ENCODE measurements at regions not wholly inside any gene's neighbourhood (a gene's known extent, or its start where the extent isn't known, plus 50 kb on each side); places are given as distances from the start of the nearest gene placed in this dataset.

- Histone ChIP-seq H3K27ac (ENCODE audit: low read depth, low read length) (no peak overlapping the region), H3K27me3 (ENCODE audit: control insufficient read depth in 5 of 5, insufficient read depth in 4 of 5, low read length in 5 of 5) (peaks cover 0 to 8% (median under 1%) of the 10 kb centered on the region in 5 donors), H3K9me3 (ENCODE audit: control insufficient read depth in 5 of 5, low read length in 5 of 5) (no peaks in the 10 kb centered on the region), H3K36me3 (ENCODE audit: control insufficient read depth in 5 of 5, insufficient read depth in 5 of 5, low read length in 5 of 5) (no peaks in the 10 kb centered on the region), H3K4me3 (ENCODE audit: low read depth in 1 of 5, low read length in 5 of 5) (no peak overlapping the region), H3K9ac (ENCODE audit: low read length in 5 of 5) (no peak overlapping the region), H3K4me1 (ENCODE audit: control insufficient read depth in 5 of 5, insufficient read depth in 5 of 5, low read length in 5 of 5) (no peaks in the 10 kb centered on the region)
Observed at GRCh38 chr20:39133201-39133600, 171.1 kb downstream of the DHX35 start.

GRCh38 chr20:39132511-39132910 is 170.4 kb downstream of the DHX35 start:
- Histone ChIP-seq H3K27me3 (ENCODE audit: control insufficient read depth in 5 of 5, insufficient read depth in 4 of 5, low read length in 5 of 5) (peaks cover 0 to 4% (median 0%) of the 10 kb centered on the region in 5 donors), H3K27ac (ENCODE audit: low read depth, low read length) (no peak overlapping the region), H3K4me3 (ENCODE audit: low read depth in 1 of 5, low read length in 5 of 5) (no peak overlapping the region), H3K36me3 (ENCODE audit: control insufficient read depth in 5 of 5, insufficient read depth in 5 of 5, low read length in 5 of 5) (no peaks in the 10 kb centered on the region), H3K9ac (ENCODE audit: low read length in 5 of 5) (no peak overlapping the region), H3K4me1 (ENCODE audit: control insufficient read depth in 5 of 5, insufficient read depth in 5 of 5, low read length in 5 of 5) (no peaks in the 10 kb centered on the region), H3K9me3 (ENCODE audit: control insufficient read depth in 5 of 5, low read length in 5 of 5) (no peaks in the 10 kb centered on the region)

GRCh38 chr20:39132093-39132492 is 169.9 kb downstream of the DHX35 start:
- H3K9ac ChIP-seq (ENCODE audit: low read length in 5 of 5), result no peak overlapping the region
- H3K36me3 ChIP-seq (ENCODE audit: control insufficient read depth in 5 of 5, insufficient read depth in 5 of 5, low read length in 5 of 5), result no peaks in the 10 kb centered on the region
- H3K27me3 ChIP-seq (ENCODE audit: control insufficient read depth in 5 of 5, insufficient read depth in 4 of 5, low read length in 5 of 5), result peaks cover 0 to 2% (median 0%) of the 10 kb centered on the region in 5 donors
- H3K4me1 ChIP-seq (ENCODE audit: control insufficient read depth in 5 of 5, insufficient read depth in 5 of 5, low read length in 5 of 5), result no peaks in the 10 kb centered on the region
- no peak overlapping the region for H3K27ac ChIP-seq (ENCODE audit: low read depth, low read length)
- no peaks in the 10 kb centered on the region for H3K9me3 ChIP-seq (ENCODE audit: control insufficient read depth in 5 of 5, low read length in 5 of 5)
- H3K4me3 ChIP-seq (ENCODE audit: low read depth in 1 of 5, low read length in 5 of 5), result no peak overlapping the region

DNA sequence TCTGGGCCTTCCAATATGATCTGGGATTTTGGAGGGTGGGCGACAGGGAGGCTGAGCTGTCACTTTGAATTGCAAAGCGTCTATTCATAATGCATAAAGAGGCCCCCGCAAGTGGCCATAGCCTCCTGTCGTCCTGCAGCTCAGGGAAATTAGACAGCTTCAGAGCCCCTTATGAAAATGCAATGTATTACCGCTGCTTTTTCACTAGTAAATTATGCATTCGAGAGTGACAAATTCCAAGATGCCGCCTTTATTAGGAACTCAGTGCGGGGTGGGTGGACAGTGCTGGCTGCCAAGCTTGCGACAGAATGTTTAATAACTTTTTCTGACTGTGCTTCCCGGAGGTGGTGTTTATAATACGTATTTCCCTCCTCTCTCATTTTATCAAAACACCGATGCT is 168.5 kb downstream of the DHX35 start:
- no peak overlapping the region for H3K9ac ChIP-seq (ENCODE audit: low read length in 5 of 5)
- H3K9me3 ChIP-seq (ENCODE audit: control insufficient read depth in 5 of 5, low read length in 5 of 5), result peaks cover 0 to 2% (median 0%) of the 10 kb centered on the region in 5 donors
- no peak overlapping the region for H3K27ac ChIP-seq (ENCODE audit: low read depth, low read length)
- H3K27me3 ChIP-seq (ENCODE audit: control insufficient read depth in 5 of 5, insufficient read depth in 4 of 5, low read length in 5 of 5), result peaks cover 0 to 2% (median 0%) of the 10 kb centered on the region in 5 donors
- H3K36me3 ChIP-seq (ENCODE audit: control insufficient read depth in 5 of 5, insufficient read depth in 5 of 5, low read length in 5 of 5), result no peaks in the 10 kb centered on the region
- no peak overlapping the region for H3K4me3 ChIP-seq (ENCODE audit: low read depth in 1 of 5, low read length in 5 of 5)
- no peaks in the 10 kb centered on the region for H3K4me1 ChIP-seq (ENCODE audit: control insufficient read depth in 5 of 5, insufficient read depth in 5 of 5, low read length in 5 of 5)

GRCh38 chr20:39129523-39129922 is 167.4 kb downstream of the DHX35 start:
- no peak overlapping the region for H3K27ac ChIP-seq (ENCODE audit: low read depth, low read length)
- H3K4me3 ChIP-seq (ENCODE audit: low read depth in 1 of 5, low read length in 5 of 5), result no peak overlapping the region
- no peak overlapping the region for H3K9ac ChIP-seq (ENCODE audit: low read length in 5 of 5)
- peaks cover 0 to 6% (median 4%) of the 10 kb centered on the region in 5 donors for H3K9me3 ChIP-seq (ENCODE audit: control insufficient read depth in 5 of 5, low read length in 5 of 5)
- H3K27me3 ChIP-seq (ENCODE audit: control insufficient read depth in 5 of 5, insufficient read depth in 4 of 5, low read length in 5 of 5), result peaks cover 0 to 2% (median 0%) of the 10 kb centered on the region in 5 donors
- H3K4me1 ChIP-seq (ENCODE audit: control insufficient read depth in 5 of 5, insufficient read depth in 5 of 5, low read length in 5 of 5), result no peaks in the 10 kb centered on the region
- no peaks in the 10 kb centered on the region for H3K36me3 ChIP-seq (ENCODE audit: control insufficient read depth in 5 of 5, insufficient read depth in 5 of 5, low read length in 5 of 5)

GRCh38 chr20:39124064-39124463 is 161.9 kb downstream of the DHX35 start:
- H3K4me1 ChIP-seq (ENCODE audit: control insufficient read depth in 5 of 5, insufficient read depth in 5 of 5, low read length in 5 of 5), result no peaks in the 10 kb centered on the region
- no peak overlapping the region for H3K4me3 ChIP-seq (ENCODE audit: low read depth in 1 of 5, low read length in 5 of 5)
- peaks cover 4 to 22% (median 20%) of the 10 kb centered on the region in 5 donors for H3K27me3 ChIP-seq (ENCODE audit: control insufficient read depth in 5 of 5, insufficient read depth in 4 of 5, low read length in 5 of 5)
- H3K27ac ChIP-seq (ENCODE audit: low read depth, low read length), result no peak overlapping the region
- no peaks in the 10 kb centered on the region for H3K36me3 ChIP-seq (ENCODE audit: control insufficient read depth in 5 of 5, insufficient read depth in 5 of 5, low read length in 5 of 5)
- H3K9ac ChIP-seq (ENCODE audit: low read length in 5 of 5), result no peak overlapping the region
- peaks cover 0 to 6% (median 4%) of the 10 kb centered on the region in 5 donors for H3K9me3 ChIP-seq (ENCODE audit: control insufficient read depth in 5 of 5, low read length in 5 of 5)

DNA sequence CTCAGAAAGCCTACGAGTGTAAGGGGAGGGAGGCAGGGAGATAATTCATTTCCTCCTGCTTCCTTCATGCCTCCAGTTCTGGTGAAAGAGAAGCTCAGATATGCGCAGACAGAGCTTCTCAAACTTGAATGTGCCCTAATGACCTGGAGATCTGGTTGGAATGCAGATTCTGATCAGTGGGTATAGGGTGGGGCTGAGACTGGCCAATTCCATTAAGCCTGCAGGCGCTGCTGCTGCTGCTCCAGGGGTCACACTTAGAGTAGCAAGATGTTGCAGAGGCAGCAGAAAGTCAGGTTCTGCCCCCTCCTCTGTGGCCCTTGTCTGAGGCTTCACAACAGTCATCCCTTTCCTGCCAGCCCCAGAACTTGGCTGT is 161.0 kb downstream of the DHX35 start:
- Histone ChIP-seq H3K4me1 (ENCODE audit: control insufficient read depth in 5 of 5, insufficient read depth in 5 of 5, low read length in 5 of 5) (no peaks in the 10 kb centered on the region), H3K9me3 (ENCODE audit: control insufficient read depth in 5 of 5, low read length in 5 of 5) (peaks cover 0 to 6% (median 4%) of the 10 kb centered on the region in 5 donors), H3K27me3 (ENCODE audit: control insufficient read depth in 5 of 5, insufficient read depth in 4 of 5, low read length in 5 of 5) (peaks cover 4 to 22% (median 20%) of the 10 kb centered on the region in 5 donors), H3K36me3 (ENCODE audit: control insufficient read depth in 5 of 5, insufficient read depth in 5 of 5, low read length in 5 of 5) (no peaks in the 10 kb centered on the region), H3K27ac (ENCODE audit: low read depth, low read length) (no peak overlapping the region), H3K9ac (ENCODE audit: low read length in 5 of 5) (no peak overlapping the region), H3K4me3 (ENCODE audit: low read depth in 1 of 5, low read length in 5 of 5) (no peak overlapping the region)

DNA sequence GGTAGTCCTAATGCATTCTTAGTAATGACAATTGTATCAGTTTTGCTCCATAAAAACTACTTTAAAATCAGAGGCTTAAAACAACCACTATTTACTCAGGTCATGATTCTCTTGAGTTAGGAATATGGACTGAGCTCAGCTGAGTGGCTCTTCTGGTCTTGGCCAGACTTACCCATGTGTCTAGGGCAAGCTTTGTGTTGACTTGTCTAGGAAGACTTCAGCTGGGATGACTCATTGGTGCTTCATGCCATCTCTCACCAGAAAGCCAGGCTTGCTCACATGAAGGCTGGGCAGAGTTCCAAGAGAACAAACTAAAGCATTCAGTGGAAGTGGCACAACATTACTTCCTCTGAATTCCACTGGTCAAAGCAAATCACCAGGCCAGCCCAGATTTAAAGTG is 155.3 kb downstream of the DHX35 start:
- Histone ChIP-seq H3K27ac (ENCODE audit: low read depth, low read length) (no peak overlapping the region), H3K27me3 (ENCODE audit: control insufficient read depth in 5 of 5, insufficient read depth in 4 of 5, low read length in 5 of 5) (peaks cover 4 to 14% (median 9%) of the 10 kb centered on the region in 5 donors), H3K9me3 (ENCODE audit: control insufficient read depth in 5 of 5, low read length in 5 of 5) (peaks cover 0 to 5% (median 4%) of the 10 kb centered on the region in 5 donors), H3K4me3 (ENCODE audit: low read depth in 1 of 5, low read length in 5 of 5) (no peak overlapping the region), H3K4me1 (ENCODE audit: control insufficient read depth in 5 of 5, insufficient read depth in 5 of 5, low read length in 5 of 5) (no peaks in the 10 kb centered on the region), H3K9ac (ENCODE audit: low read length in 5 of 5) (no peak overlapping the region), H3K36me3 (ENCODE audit: control insufficient read depth in 5 of 5, insufficient read depth in 5 of 5, low read length in 5 of 5) (no peaks in the 10 kb centered on the region)

GRCh38 chr20:39116020-39116419 is 153.9 kb downstream of the DHX35 start:
- Histone ChIP-seq H3K4me1 (ENCODE audit: control insufficient read depth in 5 of 5, insufficient read depth in 5 of 5, low read length in 5 of 5) (peaks cover 0 to 5% (median 0%) of the 10 kb centered on the region in 5 donors), H3K9me3 (ENCODE audit: control insufficient read depth in 5 of 5, low read length in 5 of 5) (peaks cover 0 to 5% (median 4%) of the 10 kb centered on the region in 5 donors), H3K36me3 (ENCODE audit: control insufficient read depth in 5 of 5, insufficient read depth in 5 of 5, low read length in 5 of 5) (no peaks in the 10 kb centered on the region), H3K4me3 (ENCODE audit: low read depth in 1 of 5, low read length in 5 of 5) (no peak overlapping the region), H3K9ac (ENCODE audit: low read length in 5 of 5) (no peak overlapping the region), H3K27ac (ENCODE audit: low read depth, low read length) (no peak overlapping the region), H3K27me3 (ENCODE audit: control insufficient read depth in 5 of 5, insufficient read depth in 4 of 5, low read length in 5 of 5) (peaks cover 4 to 10% (median 8%) of the 10 kb centered on the region in 5 donors)

DNA sequence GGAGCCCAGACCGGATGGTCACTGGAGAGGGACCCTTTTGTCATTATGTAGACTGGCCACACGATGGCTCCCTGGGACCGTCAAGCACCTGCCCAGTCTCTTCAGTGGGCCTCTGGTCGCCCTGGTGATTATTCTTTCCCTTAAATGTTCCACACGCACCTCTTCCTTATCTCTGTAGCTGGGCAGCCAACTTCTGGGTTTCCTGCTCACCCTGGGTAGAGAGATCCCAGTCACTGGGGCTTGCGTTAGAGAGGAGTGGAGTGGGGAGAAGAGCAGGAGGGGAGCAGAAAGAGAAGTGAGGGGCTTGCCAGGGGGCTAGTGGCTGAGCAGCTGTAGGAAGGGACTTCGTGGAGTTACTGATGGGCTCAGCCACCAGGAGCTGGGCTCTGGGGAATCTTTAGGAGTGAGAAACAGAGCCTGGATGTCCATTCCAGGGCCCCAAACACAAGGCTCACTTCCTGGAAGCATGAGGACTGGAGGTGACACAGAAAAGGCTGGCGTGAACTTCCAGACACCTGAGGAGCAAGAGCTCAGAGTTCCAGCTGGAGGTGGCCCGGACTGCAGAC is 150.1 kb downstream of the DHX35 start:
- Histone ChIP-seq H3K36me3 (ENCODE audit: control insufficient read depth in 5 of 5, insufficient read depth in 5 of 5, low read length in 5 of 5) (no peaks in the 10 kb centered on the region), H3K4me1 (ENCODE audit: control insufficient read depth in 5 of 5, insufficient read depth in 5 of 5, low read length in 5 of 5) (peaks cover 0 to 5% (median 0%) of the 10 kb centered on the region in 5 donors), H3K27me3 (ENCODE audit: control insufficient read depth in 5 of 5, insufficient read depth in 4 of 5, low read length in 5 of 5) (peaks cover 9 to 28% (median 16%) of the 10 kb centered on the region in 5 donors), H3K4me3 (ENCODE audit: low read depth in 1 of 5, low read length in 5 of 5) (no peak overlapping the region), H3K9ac (ENCODE audit: low read length in 5 of 5) (no peak overlapping the region), H3K27ac (ENCODE audit: low read depth, low read length) (no peak overlapping the region), H3K9me3 (ENCODE audit: control insufficient read depth in 5 of 5, low read length in 5 of 5) (peaks cover 0 to under 1% (median 0%) of the 10 kb centered on the region in 5 donors)

Data from subcutaneous abdominal adipose tissue (tissue), 5 donors.